Stimulated activated CD4-positive, alpha-beta T cell treated with anti-CD3 and anti-CD28 coated beads, Interleukin-15, amount 100 ng/mL, for 1 hour (primary cell): ENCODE measurements at regions not wholly inside any gene's neighbourhood (a gene's known extent, or its start where the extent isn't known, plus 50 kb on each side); places are given as distances from the start of the nearest gene placed in this dataset.

Experiments
- DNase-seq, 2 donors: peaks; one replicate each; pipeline ENCODE4 v3.0.0-alpha.2; 2020; ENCODE audit warnings: low read depth in 1 of 2, low spot score in 1 of 2

DNA sequence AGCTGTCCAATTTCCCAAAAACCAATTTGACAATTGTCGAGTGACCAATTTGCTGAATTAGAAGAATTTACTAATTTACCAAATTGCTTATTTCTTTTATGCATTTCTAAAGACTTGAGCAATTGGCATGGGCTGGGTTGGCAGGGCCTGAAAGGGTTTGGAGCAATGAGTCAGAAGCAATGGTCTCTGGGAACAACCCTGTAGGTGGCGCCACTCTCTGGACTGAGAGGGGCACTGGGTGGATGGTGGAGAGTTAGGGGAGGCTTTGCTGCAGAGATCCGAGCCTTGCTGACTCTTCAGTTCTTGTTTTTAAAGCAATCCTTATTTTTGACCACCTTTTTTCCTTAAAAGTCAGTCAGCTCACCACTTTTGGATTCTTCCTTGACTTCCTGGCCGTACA lies 71.5 kb upstream of the RPS23 start:
- no peak for DNase-seq

DNA sequence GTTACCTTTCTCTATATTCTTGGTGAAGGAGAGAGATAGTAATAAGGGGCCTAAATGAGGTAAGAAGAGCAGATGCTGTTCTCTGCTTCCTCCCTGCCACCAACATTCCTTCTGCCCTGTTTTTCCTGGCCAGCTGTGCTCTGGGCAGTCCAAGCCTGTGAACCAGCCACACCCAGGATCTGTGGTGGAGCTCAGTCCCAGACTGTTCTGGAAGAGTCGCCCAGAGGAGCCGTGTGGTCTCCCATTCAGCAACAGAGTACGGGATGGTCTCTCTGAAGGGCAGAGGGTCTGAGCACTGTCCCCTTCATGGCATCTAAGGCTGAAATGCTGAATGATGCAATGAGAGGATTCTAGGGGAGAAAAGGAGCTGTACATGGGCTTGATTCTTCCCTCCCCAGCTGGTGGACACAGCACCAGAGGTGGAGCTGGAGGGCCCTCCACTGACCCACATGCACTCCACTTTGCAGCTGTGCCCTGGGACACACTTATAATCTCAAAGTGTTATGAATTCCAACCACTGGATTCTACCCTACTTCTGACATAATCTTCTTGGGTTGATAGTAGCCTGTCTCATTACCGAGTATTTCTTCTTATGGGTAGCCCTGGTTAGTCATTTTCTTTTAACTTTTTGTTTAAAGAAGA lies 70.8 kb upstream of the RPS23 start:
- DNase-seq, result no peak

DNA sequence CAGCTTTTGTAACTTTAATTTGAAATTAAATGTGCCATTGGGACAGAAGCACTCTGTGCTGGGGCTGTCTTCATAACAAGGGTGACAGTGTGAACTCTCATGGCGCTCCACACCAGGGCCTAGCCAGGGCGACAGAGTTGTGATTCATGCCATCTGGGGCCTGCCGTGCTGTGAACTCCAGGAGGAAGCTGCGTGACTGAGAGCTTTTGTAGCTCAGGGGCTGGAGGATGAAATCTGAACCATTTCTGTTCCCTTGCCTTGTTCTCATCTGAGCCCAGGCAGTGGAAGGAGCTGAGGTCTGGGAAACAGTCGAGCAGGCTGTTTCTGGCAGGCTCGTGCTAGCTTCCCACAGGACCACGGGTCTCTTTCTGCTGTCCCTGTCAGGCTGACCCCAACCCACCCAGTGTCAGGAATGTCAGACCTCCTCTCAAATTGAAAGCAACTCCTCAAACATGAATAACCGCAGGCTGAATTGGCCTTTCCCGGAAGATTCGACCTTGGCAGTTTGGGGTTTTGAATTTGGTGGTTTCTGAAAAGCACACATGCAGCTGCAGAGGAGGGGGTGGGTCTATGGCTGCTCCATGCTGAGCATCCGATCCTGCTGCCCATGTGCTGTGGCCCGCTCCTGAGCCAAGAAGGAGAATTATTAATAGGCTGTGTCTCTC lies 69.2 kb upstream of the RPS23 start:
- DNase-seq, result no peak

DNA sequence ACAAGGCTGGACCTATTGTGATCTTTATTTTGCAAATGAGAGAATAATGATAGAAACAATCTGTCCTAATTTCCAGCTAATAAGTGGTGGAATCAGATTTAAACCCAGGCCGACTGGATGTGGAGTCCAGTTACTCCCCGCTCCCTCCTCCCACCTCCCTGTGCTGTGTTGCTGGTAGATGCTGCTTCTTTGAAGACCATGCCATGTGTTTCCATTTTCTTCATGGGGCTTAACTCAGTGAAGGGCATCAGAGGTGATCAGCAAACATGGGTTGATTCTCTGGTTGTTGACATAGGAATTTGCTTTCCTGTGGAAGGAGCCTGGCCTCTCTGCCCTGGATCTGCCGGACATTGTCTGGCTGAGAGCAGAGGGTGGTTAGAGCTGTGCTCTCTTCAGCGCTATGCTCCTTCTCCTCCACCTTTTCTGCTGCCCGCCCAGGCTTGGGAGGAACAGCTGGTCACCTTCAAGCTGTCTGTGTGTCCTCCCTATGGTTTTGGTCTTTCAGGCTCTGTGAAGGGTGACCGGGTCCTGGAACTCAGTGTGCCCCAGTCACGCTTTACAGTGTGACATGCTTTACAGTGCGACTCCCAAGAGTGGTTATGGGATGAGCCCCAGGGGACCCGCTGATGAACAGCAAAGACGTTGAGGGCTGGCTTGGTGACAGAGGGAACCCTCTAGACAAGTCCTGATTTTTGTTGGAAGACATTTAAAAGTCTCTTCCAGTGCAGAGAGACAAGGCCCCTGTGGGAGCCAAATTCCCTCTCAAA lies 68.4 kb upstream of the RPS23 start:
- no peak for DNase-seq

DNA sequence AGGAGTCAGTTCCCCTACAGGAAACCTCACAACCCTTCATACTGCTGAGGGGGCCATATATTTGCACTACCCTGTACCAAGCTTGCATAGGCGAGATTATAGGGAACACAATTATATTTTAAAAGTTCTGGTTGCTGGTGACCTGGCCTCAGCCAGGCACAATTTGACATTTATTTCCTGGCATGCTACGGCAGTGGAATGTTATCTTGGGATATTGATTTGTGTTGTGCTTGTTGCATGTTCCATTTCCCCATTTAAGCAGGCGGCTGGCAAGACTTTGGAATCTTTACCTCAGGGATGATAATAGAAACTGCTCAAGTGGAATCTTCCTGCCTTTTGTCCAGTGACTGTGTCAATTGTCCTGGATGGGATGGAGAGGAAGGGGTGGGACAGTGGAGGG lies 67.0 kb upstream of the RPS23 start:
- DNase-seq, result no peak

DNA sequence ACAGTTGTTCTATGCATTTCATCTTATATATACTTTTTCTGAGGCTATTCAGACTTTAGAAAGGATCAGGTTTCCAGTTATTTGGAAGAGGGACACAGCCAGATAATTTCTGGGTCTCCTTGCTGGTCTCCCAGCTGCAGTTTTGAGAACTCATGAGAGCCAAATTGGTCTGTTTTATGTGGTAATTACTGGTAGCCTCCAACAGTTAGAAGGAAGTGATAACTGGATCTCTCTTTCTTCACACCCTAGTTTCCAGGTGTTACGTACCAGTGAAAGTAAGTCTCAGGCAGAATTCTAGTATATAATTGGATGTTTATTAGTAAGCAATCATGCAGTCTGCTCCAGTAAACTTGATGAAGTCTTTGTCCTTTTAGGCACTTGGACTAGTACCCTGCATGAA lies 63.2 kb upstream of the RPS23 start:
- no peak for DNase-seq

DNA sequence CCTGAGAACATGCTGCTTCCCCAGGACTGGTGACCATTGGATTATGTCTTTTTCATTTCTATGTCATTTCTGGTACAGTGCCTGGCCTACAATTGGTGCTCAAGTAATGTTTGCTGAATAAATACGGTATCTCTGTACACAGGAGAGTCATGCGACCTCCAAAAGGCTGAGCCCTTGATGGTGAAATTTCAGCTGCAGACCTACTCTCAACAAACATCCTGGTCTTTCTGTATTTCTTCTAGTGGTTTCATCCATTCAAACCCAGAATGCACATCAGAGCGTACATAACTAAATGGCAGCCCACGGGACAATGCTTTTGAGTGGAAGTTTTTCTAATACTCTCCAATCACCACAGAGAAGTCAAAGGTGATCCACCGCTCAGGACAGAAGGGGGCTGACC lies 62.6 kb upstream of the RPS23 start:
- no peak for DNase-seq

DNA sequence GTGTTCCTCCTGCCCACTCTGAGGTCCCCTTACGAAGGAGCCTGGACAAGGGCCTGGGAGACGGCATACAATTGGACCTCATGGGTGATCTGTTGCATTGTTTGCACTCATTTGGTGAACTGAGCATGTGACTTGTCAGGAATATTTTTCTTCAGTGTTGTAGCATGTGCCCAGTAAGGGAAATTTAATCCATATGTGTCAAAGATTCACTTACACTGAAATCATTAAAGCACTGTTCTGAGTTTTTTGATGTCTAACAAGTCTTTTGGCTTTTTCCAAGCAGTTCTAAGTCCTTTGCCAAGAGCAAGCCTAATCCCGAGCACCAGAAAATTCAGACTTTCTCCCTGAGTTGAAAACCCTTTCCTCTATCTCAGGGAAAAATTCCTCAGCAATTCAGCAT lies 61.6 kb upstream of the RPS23 start:
- no peak for DNase-seq

DNA sequence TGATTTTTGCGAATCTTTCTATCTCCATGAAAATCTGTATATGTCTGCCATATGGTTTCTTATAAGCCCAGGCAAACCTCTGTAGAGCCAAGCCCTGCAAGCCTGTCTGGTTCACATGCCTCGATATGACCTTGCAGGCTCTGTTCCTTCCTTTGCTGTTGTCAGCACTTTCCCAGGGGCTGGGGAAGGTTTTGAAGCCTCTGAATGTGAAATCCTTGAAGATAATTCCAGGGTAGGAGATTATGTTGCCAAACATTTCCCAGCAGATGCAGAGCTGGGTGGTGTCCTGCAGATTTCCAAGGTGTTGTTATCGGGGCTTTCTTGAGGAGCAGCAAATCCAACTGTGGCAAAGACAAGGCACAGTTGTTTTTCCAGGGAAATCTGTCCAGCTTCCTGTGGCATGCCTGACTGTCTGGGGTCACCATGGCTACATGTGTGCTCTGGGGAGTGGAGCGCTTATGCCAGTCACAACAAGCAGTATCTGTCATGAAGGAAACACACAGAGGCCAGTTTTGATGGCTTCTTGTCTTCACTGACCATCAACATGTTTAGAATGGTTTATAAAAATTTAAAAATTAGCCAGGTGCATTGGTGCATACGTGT lies 60.7 kb upstream of the RPS23 start:
- no peak for DNase-seq

DNA sequence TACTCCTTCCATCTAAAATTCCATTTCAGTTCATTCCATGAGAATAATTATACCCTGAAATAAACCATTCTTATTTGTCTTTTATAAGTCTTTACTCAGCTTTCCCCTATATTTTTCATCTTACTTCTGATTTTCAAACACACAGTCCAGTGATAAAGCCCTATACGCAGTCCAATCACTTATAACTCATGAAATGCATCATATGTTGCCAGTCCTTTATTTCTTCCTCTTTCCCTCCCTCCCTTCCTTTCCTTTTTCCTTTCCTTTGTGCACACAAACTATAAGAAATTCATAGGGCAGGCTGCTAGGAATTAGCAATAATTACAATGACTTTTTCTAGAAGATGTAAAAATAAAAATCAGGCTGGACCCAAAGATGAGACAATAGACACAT lies 58.8 kb upstream of the RPS23 start:
- no peak for DNase-seq

DNA sequence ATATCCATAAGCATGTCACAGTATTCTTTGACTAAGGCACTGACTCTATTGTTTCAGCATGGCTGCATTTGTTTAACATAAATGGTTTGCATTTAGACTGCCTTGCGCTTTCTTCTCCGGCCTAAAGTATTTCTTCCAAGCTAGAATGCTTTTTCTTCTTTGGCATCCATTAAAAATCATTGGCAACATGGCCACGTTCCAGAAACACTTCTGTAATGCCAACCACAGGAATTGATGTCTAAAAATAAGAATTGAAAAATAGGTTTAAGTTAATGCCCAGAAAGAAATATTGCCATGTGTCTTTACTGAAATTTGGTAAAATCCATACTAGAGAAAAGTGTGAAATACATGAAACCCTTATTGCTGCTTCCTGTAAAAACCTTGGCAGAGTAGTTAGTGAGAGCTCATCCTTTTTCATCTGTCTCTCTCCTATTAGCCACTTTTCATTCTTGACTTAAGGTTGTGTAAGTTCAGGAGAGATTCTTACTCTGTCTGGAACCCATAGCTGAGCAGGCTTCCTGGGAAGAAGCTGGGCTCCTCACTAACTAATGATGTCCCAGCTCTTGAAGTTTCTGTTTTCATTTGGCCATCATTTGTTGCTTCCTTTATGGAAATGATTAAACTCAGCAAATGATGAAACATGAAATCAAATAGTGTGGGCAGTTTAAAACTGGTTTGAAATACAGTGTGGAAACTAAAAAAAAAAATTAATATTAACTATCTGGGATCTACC lies 58.2 kb upstream of the RPS23 start:
- no peak for DNase-seq

DNA sequence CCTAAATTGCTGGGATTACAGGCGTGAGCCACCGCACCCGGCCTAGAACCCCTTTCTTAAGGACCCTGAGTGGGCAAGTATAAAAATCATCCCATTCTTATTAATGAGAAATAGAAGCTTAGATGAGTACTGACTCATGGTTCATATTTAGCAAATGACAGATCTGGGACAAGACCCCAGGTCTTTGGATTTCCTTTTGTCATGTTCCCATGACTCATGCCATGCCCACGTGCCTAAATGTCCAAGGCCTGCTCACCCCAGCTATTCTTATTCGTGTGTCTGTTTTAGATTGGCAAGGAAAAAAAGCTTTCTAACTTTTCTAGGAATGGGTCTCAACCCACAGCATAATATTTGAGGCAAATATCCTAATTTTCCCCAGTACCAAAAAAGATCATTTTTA lies 57.7 kb upstream of the RPS23 start:
- DNase-seq, result no peak

DNA sequence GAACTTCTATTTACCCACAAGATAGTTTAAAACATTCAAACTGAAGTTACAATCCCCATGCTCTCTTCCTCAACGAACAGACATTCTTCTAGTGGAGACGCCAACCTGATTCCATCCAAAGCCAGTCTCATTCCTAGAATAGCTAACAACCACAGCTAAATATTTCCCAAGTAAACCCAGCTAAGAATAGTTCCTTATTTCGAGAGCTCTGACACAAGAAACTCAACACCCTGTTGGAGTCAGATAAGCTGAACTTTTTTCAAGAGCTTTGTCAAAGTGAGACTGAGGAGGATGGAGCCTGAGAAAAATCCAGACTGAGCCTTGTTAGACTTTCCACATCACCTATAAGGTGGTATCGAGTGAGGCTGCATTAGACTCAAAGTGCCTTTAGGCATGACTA lies 56.7 kb upstream of the RPS23 start:
- no peak for DNase-seq

DNA sequence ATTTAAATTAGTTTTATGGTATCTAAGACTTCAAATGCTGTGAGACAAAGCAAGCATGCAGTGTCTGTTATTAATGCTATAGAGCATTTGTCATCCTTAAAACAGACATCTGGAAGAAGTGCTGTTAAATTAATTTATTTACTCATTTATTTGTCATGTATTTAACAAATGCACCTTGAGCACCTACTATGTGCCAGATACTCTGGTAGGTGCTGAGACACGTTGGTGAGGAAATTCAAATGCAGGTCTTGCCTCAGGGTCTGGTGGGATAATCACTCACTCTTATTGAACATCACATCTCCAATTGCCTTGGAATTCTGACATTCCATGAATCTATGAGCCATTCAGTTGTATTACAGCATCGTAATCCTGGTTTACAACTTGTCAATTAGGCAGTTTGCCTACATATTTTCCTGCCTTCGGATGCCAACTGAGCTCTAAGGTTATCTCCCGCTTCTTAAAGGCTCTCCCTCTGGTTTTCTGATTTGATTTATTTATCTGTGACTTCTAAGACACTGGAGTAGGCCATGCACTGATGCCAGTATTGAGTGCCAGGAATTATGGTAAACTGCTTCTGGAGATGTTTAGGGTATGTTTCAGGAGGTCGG lies 56.0 kb upstream of the RPS23 start:
- no peak for DNase-seq

DNA sequence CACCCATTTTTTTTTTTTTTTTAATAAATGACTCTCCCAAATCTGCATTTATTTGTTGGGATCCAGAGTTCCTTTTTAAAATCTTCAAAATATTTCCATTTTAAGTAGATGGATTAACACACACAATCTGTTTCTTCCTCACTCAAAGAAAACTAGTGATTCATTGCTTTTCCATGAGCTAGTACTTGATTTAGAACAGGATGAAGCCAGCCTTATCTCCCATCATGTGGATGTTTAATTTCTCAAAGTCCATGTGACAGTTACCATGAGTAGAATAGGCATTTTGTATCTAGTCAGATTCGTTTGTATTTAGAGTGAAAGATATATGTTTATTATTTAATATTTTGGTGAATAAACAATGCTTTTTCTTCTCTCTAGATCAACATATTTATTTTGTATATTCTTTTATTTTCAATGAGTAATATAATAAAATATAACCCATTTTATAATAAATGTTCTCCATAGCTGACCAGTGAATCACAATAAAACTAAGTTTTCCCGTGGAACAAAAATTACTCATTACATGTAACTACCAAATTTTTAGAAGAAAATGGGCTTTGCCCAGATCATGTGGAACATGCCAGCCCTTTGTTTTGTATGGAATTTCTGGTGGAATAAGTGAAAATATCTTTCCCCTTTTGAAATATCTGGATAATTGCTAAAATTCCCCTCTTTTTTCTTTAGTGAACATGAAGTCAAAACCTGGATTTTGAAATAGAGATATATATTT lies 54.9 kb upstream of the RPS23 start:
- DNase-seq, result no peak

DNA sequence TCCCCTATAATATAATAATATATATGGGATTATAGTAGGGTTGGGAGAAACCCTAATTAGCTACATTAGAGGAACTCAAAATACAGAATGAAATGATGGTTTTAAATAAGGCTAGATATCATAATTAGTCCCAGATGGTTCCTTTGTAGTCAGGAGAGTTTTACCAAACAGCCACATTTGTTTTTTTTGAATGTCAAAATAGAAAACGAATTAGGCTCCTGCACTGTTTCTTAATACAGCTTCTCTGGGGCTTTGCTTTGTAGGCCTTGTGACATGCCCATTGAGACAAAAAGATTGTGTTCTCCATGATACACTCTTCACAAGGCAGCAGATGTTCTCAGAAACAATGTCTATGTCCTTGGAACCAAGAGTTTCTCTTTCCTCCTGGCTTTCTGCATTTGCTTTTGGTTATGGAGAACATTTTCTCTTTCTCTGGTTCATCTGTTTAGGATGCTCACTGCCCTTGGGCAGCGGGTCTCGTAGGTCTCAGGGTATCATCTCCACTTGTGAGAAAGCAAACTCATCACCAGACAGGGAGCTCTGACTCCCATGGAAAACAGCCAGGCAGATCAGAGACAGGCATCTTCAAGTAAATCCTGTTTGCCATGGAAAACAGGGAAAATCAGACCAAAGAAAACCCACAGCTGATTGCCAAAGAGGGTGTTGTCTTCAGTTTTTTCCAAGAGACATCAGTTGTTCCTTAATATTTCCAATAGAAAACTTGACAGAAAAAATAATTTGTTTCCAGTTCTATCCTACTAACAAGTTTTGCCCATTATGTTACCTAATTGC lies 54.1 kb upstream of the RPS23 start:
- DNase-seq, result no peak

DNA sequence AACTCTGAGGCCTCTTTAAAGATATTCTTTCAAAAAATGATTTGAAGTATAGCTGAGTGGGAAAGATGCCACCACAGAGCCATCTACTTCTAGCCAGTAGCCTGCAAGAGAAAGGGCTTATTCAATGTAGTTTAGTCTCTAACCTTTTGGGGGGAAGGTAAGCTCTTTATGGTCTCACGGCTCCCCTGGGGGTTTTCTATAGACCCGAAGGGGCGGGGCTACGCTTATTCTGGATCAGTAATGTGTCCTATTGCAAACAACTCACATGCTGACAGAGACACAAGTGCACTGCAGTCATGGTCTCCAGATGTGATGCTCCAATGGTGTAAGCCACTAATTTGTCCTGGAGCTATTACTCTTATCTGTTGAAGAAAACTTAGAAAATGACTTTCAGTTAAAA lies 53.4 kb upstream of the RPS23 start:
- no peak for DNase-seq

DNA sequence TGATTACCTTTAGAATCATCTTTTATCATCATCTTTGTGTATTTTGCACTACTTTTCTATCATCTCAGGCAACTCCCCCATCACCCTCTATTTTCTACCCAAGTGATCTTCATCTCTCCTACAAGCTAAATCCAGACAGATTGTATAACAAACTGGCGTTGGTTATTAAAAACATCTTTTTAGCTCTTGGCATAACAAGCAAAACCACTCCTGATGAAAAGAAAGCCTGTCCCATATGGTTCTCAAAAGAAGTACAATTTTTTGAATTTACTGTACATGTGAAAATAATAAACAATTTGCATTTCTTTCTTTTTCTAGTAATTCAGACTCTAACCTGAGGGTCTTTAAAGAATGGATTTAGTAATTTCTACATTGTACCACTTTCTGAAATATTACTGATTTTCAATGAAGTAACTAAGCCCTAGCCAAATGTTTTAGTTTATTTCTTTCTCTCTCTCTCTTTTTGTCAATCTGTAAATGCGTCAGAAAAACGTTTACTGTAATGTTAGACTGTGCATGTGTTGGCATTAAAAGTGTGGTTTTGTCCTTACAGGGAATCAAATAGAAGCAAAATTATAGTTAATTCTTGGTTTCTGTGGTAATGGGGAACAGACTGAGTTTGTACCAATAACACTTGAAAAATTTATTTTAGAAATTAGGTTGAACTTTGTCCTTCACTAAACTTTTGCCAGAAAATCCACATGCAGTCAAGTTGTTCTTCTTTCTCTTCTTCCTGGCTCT lies 52.5 kb upstream of the RPS23 start:
- no peak for DNase-seq

DNA sequence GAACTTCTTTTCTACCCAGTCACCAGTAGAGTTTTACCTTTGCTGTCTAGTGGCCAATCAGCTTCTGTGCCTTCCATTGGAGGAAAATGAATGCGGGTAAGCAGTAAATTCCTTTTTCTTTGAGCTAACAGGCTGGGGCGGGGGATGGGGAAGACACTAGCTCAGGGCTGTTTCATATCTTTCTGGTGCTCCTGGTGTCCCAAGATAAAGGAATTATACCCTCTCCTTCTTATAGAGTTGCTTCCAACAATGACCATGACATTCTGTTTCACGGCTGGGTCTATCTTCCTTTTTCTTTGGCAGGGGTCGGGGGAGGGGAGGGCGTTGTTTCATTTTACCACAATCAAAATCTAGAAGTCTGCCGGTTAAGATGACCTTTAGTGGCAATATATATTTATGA lies 51.2 kb upstream of the RPS23 start:
- no peak for DNase-seq
